ENCODE measurements at regions not wholly inside any gene's neighbourhood (a gene's known extent, or its start where the extent isn't known, plus 50 kb on each side); places are given as distances from the start of the nearest gene placed in this dataset.

DNA sequence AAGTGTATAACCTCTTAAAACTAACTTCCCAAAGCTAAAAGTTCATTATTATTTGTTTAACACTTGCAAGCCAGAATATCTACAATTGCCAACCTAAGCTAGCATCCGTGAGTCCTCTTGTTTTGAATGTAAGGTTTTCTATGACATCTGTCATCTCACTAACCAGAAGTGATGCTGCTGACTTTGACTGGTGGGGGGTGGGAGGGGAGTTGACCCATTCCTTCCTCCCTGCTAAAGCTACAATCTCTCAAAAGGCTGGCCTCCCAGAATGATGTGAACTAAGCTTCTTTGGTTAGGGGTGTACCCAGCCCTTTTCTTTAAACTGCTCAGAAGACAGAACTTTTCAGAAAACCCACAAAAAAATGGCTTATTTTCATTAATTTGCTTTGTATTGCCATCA lies 280.6 kb downstream of the ZEB2 start:
- DNase-seq (ENCODE audit: low read depth, low spot score), result no peak
- no peak overlapping the region for H3K4me3 Mint-ChIP-seq
- H3K27ac Mint-ChIP-seq (ENCODE audit: unreplicated experiment), result no peak overlapping the region
- H3K4me1 Mint-ChIP-seq, result peaks cover 38% of the 10 kb centered on the region
- TF ChIP-seq, protein P1, sequence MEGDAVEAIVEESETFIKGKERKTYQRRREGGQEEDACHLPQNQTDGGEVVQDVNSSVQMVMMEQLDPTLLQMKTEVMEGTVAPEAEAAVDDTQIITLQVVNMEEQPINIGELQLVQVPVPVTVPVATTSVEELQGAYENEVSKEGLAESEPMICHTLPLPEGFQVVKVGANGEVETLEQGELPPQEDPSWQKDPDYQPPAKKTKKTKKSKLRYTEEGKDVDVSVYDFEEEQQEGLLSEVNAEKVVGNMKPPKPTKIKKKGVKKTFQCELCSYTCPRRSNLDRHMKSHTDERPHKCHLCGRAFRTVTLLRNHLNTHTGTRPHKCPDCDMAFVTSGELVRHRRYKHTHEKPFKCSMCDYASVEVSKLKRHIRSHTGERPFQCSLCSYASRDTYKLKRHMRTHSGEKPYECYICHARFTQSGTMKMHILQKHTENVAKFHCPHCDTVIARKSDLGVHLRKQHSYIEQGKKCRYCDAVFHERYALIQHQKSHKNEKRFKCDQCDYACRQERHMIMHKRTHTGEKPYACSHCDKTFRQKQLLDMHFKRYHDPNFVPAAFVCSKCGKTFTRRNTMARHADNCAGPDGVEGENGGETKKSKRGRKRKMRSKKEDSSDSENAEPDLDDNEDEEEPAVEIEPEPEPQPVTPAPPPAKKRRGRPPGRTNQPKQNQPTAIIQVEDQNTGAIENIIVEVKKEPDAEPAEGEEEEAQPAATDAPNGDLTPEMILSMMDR (conservative IDR thresholded peaks at IDR 0.05), result no peak
- H3K27me3 Mint-ChIP-seq (ENCODE audit: low read depth), result no peaks in the 10 kb centered on the region
- H3K36me3 Mint-ChIP-seq (ENCODE audit: low read depth), result peaks cover 4% of the 10 kb centered on the region
- no peaks in the 10 kb centered on the region for H3K9me3 Mint-ChIP-seq

DNA sequence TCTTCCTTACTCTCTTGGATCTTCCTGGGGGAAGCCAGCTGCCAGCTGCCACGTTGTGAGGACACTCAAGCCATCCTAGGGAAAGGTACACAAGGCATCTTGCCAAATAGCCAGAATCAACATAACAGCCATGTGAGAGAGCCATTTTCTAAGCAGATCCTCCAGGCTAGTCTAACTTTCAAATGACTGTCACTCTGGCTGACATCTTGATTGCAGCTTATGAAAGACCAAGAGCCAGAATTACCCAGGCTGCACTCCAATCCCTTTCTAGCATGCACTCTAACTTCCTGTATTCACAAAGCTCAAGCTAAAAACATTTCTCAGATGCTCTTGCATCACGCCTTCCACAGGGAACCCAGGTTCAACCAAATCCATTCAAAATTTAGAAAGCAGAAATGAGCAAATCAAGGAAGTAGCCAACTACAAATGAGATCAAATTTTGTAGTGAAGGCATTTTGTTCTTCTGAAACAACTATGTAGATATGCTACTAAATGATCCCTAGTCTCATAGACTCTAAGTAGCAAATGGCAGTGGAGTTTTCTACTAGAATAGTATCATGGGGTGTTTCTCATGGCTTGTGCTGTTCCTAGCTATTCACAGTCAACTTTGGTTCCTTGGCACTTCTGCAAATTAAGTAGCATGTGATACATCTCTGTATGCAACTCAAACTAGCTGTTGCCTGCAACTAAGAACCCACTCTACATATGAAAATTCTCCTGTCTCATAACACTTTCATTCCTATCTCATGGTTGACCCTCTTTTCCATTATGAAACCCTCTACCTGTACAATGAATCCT lies 281.9 kb downstream of the ZEB2 start:
- Mint-ChIP-seq H3K27me3 (ENCODE audit: low read depth) (no peaks in the 10 kb centered on the region), H3K27ac (ENCODE audit: unreplicated experiment) (no peak overlapping the region), H3K9me3 (no peaks in the 10 kb centered on the region), H3K4me1 (peaks cover 50% of the 10 kb centered on the region), H3K4me3 (no peak overlapping the region), H3K36me3 (ENCODE audit: low read depth) (peaks cover 4% of the 10 kb centered on the region)
- no peak for DNase-seq (ENCODE audit: low read depth, low spot score)
- TF ChIP-seq, protein P1 (conservative IDR thresholded peaks at IDR 0.05), result no peak

DNA sequence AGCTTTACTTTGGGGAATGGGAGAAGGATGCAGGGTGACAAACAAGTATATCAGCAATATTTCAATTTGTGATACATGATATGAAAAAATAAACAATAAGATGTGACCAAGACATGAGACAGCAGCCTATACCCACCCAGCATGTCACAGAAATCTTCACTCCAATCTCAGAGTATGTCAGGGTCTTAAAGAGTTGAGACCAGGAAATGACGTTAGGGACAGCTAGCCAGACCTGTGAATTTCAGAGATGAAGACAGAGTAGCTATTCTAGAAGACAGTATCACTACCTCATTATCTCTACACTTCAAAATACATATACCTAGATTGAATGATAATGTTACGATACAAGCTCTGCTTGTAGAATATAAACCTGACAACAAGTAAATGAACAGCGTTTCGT lies 282.8 kb downstream of the ZEB2 start:
- Mint-ChIP-seq H3K36me3 (ENCODE audit: low read depth) (peaks cover 4% of the 10 kb centered on the region), H3K4me1 (peaks cover 52% of the 10 kb centered on the region), H3K4me3 (no peak overlapping the region), H3K9me3 (no peaks in the 10 kb centered on the region), H3K27ac (ENCODE audit: unreplicated experiment) (no peak overlapping the region), H3K27me3 (ENCODE audit: low read depth) (no peaks in the 10 kb centered on the region)
- TF ChIP-seq, protein P1 (conservative IDR thresholded peaks at IDR 0.05), result no peak
- no peak for DNase-seq (ENCODE audit: low read depth, low spot score)

GRCh38 chr2:144235050-144235449 lies 284.9 kb downstream of the ZEB2 start:
- TF ChIP-seq, protein P1 (conservative IDR thresholded peaks at IDR 0.05), result no peak
- Mint-ChIP-seq H3K36me3 (ENCODE audit: low read depth) (peaks cover 4% of the 10 kb centered on the region), H3K27me3 (ENCODE audit: low read depth) (no peaks in the 10 kb centered on the region), H3K27ac (ENCODE audit: unreplicated experiment) (no peak overlapping the region), H3K4me1 (peaks cover 32% of the 10 kb centered on the region), H3K9me3 (no peaks in the 10 kb centered on the region), H3K4me3 (no peak overlapping the region)
- no peak for DNase-seq (ENCODE audit: low read depth, low spot score)

DNA sequence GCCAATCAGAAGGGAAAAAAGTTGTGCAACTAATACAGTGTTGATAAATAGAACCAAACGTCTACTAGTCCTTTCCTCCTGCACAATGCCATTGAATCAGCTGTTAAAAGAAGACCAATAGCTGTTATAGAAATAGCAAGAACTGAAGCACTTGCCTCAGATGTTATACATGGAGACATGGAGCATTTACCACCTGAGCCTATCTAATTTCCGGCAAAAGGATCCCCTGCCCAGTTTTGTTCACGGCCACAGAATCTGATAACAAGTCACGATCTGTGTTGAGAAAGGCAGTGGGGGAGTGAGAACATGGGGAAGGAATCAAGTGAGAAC lies 285.4 kb downstream of the ZEB2 start:
- Mint-ChIP-seq H3K36me3 (ENCODE audit: low read depth) (peaks cover 4% of the 10 kb centered on the region), H3K27me3 (ENCODE audit: low read depth) (no peaks in the 10 kb centered on the region), H3K9me3 (no peaks in the 10 kb centered on the region), H3K4me1 (peaks cover 27% of the 10 kb centered on the region), H3K27ac (ENCODE audit: unreplicated experiment) (peak overlapping the region; percentile 39), H3K4me3 (no peak overlapping the region)
- TF ChIP-seq, protein P1 (conservative IDR thresholded peaks at IDR 0.05), result no peak
- DNase-seq (ENCODE audit: low read depth, low spot score), result no peak

Data from neural crest cell (in vitro differentiated cells).